H1 (cell line): ENCODE measurements at regions not wholly inside any gene's neighbourhood (a gene's known extent, or its start where the extent isn't known, plus 50 kb on each side); places are given as distances from the start of the nearest gene placed in this dataset.

Source experiments
- HDAC2 ChIP-seq, 2 experiments: fragments of 300-600 bp in 1 of 2; sonication (generic) in 1 of 2; IDR thresholded peaks; 2 replicates each; pipeline ENCODE4 v1.6.1; 2011 to 2012; ENCODE audit warnings: low read depth in 2 of 2, low read length in 2 of 2, mild to moderate bottlenecking in 2 of 2, moderate library complexity in 2 of 2, borderline replicate concordance in 1 of 2, inconsistent platforms in 1 of 2
- TF ChIP-seq, protein P1 (sequence below): fragments of 300-600 bp; sonication (generic); IDR thresholded peaks from 2 replicates; pipeline ENCODE4 v1.7.1; 2012; ENCODE audit warnings: low read length, moderate library complexity, mild to moderate bottlenecking, inconsistent platforms; ENCODE audit not compliant: insufficient replicate concordance

DNA sequence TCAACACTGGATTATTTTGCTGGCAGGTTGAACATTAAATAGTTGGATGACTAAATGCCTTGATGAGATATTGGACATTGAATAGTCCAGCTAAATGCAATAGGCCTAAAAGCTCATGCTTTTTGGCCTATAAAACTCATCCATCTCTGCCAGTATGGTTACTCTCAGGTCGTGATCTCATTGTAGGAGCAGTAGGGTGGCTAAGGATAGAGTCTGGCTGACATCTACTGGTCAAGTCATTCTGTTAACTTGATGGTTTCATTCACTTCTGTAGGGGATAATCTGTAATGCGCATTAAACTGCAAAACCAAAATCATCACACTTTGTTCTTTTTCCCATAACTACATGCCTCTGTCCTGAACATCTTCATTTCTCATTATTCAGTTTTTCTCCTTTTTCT lies 227.0 kb downstream of the DKK2 start (continued):
- no peak for TF ChIP-seq HDAC2 (IDR thresholded peaks at IDR 0.05; ENCODE audit: borderline replicate concordance in 1 of 2, low read depth in 2 of 2, low read length in 2 of 2)
- TF ChIP-seq, protein P1, sequence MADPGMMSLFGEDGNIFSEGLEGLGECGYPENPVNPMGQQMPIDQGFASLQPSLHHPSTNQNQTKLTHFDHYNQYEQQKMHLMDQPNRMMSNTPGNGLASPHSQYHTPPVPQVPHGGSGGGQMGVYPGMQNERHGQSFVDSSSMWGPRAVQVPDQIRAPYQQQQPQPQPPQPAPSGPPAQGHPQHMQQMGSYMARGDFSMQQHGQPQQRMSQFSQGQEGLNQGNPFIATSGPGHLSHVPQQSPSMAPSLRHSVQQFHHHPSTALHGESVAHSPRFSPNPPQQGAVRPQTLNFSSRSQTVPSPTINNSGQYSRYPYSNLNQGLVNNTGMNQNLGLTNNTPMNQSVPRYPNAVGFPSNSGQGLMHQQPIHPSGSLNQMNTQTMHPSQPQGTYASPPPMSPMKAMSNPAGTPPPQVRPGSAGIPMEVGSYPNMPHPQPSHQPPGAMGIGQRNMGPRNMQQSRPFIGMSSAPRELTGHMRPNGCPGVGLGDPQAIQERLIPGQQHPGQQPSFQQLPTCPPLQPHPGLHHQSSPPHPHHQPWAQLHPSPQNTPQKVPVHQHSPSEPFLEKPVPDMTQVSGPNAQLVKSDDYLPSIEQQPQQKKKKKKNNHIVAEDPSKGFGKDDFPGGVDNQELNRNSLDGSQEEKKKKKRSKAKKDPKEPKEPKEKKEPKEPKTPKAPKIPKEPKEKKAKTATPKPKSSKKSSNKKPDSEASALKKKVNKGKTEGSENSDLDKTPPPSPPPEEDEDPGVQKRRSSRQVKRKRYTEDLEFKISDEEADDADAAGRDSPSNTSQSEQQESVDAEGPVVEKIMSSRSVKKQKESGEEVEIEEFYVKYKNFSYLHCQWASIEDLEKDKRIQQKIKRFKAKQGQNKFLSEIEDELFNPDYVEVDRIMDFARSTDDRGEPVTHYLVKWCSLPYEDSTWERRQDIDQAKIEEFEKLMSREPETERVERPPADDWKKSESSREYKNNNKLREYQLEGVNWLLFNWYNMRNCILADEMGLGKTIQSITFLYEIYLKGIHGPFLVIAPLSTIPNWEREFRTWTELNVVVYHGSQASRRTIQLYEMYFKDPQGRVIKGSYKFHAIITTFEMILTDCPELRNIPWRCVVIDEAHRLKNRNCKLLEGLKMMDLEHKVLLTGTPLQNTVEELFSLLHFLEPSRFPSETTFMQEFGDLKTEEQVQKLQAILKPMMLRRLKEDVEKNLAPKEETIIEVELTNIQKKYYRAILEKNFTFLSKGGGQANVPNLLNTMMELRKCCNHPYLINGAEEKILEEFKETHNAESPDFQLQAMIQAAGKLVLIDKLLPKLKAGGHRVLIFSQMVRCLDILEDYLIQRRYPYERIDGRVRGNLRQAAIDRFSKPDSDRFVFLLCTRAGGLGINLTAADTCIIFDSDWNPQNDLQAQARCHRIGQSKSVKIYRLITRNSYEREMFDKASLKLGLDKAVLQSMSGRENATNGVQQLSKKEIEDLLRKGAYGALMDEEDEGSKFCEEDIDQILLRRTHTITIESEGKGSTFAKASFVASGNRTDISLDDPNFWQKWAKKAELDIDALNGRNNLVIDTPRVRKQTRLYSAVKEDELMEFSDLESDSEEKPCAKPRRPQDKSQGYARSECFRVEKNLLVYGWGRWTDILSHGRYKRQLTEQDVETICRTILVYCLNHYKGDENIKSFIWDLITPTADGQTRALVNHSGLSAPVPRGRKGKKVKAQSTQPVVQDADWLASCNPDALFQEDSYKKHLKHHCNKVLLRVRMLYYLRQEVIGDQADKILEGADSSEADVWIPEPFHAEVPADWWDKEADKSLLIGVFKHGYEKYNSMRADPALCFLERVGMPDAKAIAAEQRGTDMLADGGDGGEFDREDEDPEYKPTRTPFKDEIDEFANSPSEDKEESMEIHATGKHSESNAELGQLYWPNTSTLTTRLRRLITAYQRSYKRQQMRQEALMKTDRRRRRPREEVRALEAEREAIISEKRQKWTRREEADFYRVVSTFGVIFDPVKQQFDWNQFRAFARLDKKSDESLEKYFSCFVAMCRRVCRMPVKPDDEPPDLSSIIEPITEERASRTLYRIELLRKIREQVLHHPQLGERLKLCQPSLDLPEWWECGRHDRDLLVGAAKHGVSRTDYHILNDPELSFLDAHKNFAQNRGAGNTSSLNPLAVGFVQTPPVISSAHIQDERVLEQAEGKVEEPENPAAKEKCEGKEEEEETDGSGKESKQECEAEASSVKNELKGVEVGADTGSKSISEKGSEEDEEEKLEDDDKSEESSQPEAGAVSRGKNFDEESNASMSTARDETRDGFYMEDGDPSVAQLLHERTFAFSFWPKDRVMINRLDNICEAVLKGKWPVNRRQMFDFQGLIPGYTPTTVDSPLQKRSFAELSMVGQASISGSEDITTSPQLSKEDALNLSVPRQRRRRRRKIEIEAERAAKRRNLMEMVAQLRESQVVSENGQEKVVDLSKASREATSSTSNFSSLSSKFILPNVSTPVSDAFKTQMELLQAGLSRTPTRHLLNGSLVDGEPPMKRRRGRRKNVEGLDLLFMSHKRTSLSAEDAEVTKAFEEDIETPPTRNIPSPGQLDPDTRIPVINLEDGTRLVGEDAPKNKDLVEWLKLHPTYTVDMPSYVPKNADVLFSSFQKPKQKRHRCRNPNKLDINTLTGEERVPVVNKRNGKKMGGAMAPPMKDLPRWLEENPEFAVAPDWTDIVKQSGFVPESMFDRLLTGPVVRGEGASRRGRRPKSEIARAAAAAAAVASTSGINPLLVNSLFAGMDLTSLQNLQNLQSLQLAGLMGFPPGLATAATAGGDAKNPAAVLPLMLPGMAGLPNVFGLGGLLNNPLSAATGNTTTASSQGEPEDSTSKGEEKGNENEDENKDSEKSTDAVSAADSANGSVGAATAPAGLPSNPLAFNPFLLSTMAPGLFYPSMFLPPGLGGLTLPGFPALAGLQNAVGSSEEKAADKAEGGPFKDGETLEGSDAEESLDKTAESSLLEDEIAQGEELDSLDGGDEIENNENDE: no peak
